KMS-11 (cell line): ENCODE measurements at regions not wholly inside any gene's neighbourhood (a gene's known extent, or its start where the extent isn't known, plus 50 kb on each side); places are given as distances from the start of the nearest gene placed in this dataset.

ENCODE experiments used
- H2AFZ ChIP-seq: fragments of 200-600 bp; sonication (generic); 2 replicates; pipeline ENCODE4 v1.6.1; 2016; ENCODE audit warnings: antibody characterized with exemption, mixed run types, low read depth
- H3K27ac ChIP-seq: fragments of 200-600 bp; sonication (generic); 2 replicates; pipeline ENCODE4 v1.6.1; 2016; ENCODE audit warnings: mild to moderate bottlenecking, mixed run types
- H3K27me3 ChIP-seq: fragments of 200-600 bp; sonication (generic); 2 replicates; pipeline ENCODE4 v1.6.1; 2017; ENCODE audit warnings: mild to moderate bottlenecking, low read depth, mixed run types, moderate library complexity; ENCODE audit not compliant: insufficient read depth
- H3K36me3 ChIP-seq: fragments of 200-600 bp; sonication (generic); 2 replicates; pipeline ENCODE4 v1.6.1; 2017; ENCODE audit warnings: mild to moderate bottlenecking, mixed run types; ENCODE audit not compliant: insufficient read depth
- H3K4me1 ChIP-seq: fragments of 200-600 bp; sonication (generic); 2 replicates; pipeline ENCODE4 v1.6.1; 2016; ENCODE audit warnings: mild to moderate bottlenecking, low read depth, mixed run types; ENCODE audit not compliant: poor library complexity, severe bottlenecking
- H3K4me2 ChIP-seq: fragments of 200-600 bp; sonication (generic); 2 replicates; pipeline ENCODE4 v1.7.0; 2016; ENCODE audit warnings: mild to moderate bottlenecking, mixed run types
- H3K4me3 ChIP-seq: fragments of 200-600 bp; sonication (generic); IDR thresholded peaks from 2 replicates; pipeline ENCODE4 v1.6.1; 2017; ENCODE audit warnings: low read depth, low read length, mixed read lengths; ENCODE audit not compliant: insufficient read depth
- H3K79me2 ChIP-seq: fragments of 200-600 bp; sonication (generic); 2 replicates; pipeline ENCODE4 v1.6.1; 2016; ENCODE audit warnings: low read depth, mixed run types; ENCODE audit not compliant: insufficient read depth
- H3K9ac ChIP-seq: fragments of 200-600 bp; sonication (generic); 2 replicates; pipeline ENCODE4 v1.6.1; 2016; ENCODE audit warnings: mild to moderate bottlenecking, mixed run types
- H4K20me1 ChIP-seq: fragments of 200-600 bp; sonication (generic); 2 replicates; pipeline ENCODE4 v1.6.1; 2016; ENCODE audit warnings: mild to moderate bottlenecking, mixed run types; ENCODE audit not compliant: insufficient read depth
- TF ChIP-seq, protein P1 (sequence below): fragments of 200-600 bp; sonication (generic); conservative IDR thresholded peaks from 2 replicates; pipeline ENCODE4 v1.6.1; 2017; ENCODE audit warnings: low read depth, mild to moderate bottlenecking, antibody characterized with exemption, low read length, moderate library complexity, mixed read lengths

DNA sequence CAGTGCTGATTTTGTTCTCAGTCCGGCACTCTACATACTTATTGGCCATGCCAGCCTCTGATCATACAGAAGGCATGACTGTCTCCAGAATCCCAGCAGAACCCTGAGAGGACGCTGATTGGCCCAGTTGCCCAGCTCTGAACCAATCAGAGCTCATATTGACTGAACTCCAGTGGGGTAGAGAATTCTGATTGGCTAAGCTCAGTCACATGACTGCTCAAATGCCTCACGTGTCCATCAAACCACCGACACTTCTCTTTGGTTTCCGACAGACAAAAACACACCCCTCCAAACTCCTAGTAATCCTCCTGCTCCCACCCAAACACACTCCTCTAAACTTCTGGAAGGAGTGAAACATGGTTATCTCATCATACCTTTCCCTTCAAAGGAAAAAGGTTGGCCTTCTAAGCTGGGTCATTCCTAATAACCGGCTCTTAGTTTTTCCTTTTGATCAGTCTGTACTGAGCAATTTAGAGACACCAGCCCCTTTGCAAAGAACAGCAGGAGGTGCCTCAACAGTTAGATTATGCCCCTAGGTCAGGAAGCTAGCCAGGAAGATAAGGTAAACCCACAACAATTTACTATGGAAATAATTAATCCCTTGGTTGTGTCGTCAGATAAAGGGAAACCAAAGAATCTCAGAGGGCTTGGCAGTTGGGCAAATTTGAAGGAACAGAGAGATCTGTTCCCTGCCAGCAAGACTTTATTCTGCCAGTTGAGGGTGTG, 187.8 kb downstream of the TLE3 start:
- Histone ChIP-seq H3K36me3 (no peaks in the 10 kb centered on the region), H4K20me1 (no peaks in the 10 kb centered on the region), H3K4me3 (no peak overlapping the region), H3K9ac (no peak overlapping the region), H2AFZ (no peak overlapping the region), H3K79me2 (no peaks in the 10 kb centered on the region), H3K4me1 (no peaks in the 10 kb centered on the region), H3K27me3 (no peaks in the 10 kb centered on the region), H3K27ac (no peak overlapping the region), H3K4me2 (no peak overlapping the region)
- TF ChIP-seq, protein P1, sequence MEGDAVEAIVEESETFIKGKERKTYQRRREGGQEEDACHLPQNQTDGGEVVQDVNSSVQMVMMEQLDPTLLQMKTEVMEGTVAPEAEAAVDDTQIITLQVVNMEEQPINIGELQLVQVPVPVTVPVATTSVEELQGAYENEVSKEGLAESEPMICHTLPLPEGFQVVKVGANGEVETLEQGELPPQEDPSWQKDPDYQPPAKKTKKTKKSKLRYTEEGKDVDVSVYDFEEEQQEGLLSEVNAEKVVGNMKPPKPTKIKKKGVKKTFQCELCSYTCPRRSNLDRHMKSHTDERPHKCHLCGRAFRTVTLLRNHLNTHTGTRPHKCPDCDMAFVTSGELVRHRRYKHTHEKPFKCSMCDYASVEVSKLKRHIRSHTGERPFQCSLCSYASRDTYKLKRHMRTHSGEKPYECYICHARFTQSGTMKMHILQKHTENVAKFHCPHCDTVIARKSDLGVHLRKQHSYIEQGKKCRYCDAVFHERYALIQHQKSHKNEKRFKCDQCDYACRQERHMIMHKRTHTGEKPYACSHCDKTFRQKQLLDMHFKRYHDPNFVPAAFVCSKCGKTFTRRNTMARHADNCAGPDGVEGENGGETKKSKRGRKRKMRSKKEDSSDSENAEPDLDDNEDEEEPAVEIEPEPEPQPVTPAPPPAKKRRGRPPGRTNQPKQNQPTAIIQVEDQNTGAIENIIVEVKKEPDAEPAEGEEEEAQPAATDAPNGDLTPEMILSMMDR, result no peak

DNA sequence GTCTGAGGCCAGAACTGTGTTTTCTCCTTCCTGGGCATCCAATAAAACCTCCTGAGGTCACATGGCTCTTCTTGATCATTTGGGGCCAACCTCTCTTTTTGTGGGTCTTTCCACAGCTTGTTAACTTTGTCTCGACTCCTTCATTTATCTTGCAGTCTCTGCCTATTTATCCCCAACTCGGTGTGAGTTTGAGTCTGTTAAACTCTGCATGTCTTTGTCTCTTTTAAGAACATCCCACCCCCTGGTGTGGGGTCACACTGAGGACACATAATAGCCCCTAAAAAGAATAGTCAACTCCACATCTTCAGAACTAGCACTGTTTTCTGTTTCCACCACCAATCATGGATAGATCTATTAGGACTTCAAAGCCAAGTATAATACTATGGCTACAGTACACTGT, 187.2 kb downstream of the TLE3 start:
- Histone ChIP-seq H3K27me3 (no peaks in the 10 kb centered on the region), H3K9ac (no peak overlapping the region)

GRCh38 chr15:69912116-69912515, 185.6 kb downstream of the TLE3 start:
- no peak overlapping the region for H3K4me2 ChIP-seq
- no peak overlapping the region for H3K27ac ChIP-seq
- H3K4me1 ChIP-seq, result no peaks in the 10 kb centered on the region
- no peaks in the 10 kb centered on the region for H3K79me2 ChIP-seq
- H3K27me3 ChIP-seq, result no peaks in the 10 kb centered on the region
- no peak overlapping the region for H3K4me3 ChIP-seq
- no peaks in the 10 kb centered on the region for H3K36me3 ChIP-seq
- H3K9ac ChIP-seq, result no peak overlapping the region
- no peak overlapping the region for H2AFZ ChIP-seq
- TF ChIP-seq, protein P1, result no peak
- H4K20me1 ChIP-seq, result no peaks in the 10 kb centered on the region

More for the DNA sequence above, 187.2 kb downstream of the TLE3 start:
- Histone ChIP-seq H3K79me2 (no peaks in the 10 kb centered on the region), H2AFZ (no peak overlapping the region), H3K36me3 (no peaks in the 10 kb centered on the region), H4K20me1 (no peaks in the 10 kb centered on the region), H3K4me2 (no peak overlapping the region), H3K4me3 (no peak overlapping the region), H3K27ac (no peak overlapping the region), H3K4me1 (no peaks in the 10 kb centered on the region)
- TF ChIP-seq, protein P1, result no peak

- no peaks in the 10 kb centered on the region for H3K4me1 ChIP-seq
- H3K9ac ChIP-seq, result no peak overlapping the region
- H3K36me3 ChIP-seq, result no peaks in the 10 kb centered on the region
- no peak overlapping the region for H3K4me2 ChIP-seq
- H2AFZ ChIP-seq, result no peak overlapping the region
- no peaks in the 10 kb centered on the region for H3K27me3 ChIP-seq
- TF ChIP-seq, protein P1, result no peak
- no peak overlapping the region for H3K27ac ChIP-seq
- no peaks in the 10 kb centered on the region for H3K79me2 ChIP-seq
- H3K4me3 ChIP-seq, result no peak overlapping the region
- no peaks in the 10 kb centered on the region for H4K20me1 ChIP-seq
Observed at GRCh38 chr15:69914040-69914439, 183.7 kb downstream of the TLE3 start.
